ENCODE measurements at regions not wholly inside any gene's neighbourhood (a gene's known extent, or its start where the extent isn't known, plus 50 kb on each side); places are given as distances from the start of the nearest gene placed in this dataset.

DNA sequence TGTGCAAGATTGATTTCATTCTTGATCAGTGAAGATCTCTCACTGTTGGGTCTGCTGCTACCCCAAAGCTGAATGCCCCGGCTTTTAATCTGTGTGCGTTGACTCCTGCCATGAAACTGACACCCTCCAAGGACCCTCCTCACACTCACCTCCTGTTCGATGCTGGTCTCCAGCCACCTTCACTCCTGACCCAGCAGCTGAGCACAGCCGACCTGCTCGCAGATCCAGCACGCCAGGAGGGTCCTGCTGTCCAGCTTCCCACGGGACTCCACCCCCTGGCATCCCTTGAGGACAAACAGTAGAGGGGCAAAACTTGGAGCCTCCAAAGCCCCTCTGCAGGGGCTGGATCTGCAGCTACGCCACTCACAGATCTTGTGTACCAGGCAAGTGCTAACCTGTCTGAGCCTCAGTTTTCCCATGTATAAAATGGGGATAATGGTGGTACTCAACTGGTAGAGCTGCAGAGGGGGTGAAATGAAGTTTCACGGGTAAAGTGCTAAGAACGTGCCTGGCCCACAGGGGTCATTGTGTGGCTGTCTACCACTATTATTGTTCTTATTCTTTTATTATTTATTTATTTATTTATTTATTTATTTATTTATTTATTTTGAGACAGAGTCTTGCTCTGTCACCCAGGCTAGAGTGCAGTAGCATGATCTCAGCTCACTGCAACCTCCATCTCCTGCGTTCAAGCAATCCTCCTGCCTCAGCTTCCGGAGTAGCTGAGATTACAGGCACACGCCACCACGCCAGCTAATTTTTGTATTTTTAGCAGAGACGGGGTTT lies 178.0 kb downstream of the PHETA1 start:
- H3K4me1 ChIP-seq (ENCODE audit: control insufficient read depth in 1 of 2, insufficient read depth in 2 of 2, low read length in 2 of 2): no peaks in the 10 kb centered on the region
- H3K36me3 ChIP-seq (ENCODE audit: control insufficient read depth in 1 of 2, insufficient read depth in 2 of 2, low read length in 2 of 2): no peaks in the 10 kb centered on the region
- H3K9me3 ChIP-seq (ENCODE audit: control insufficient read depth in 1 of 2, low read length in 2 of 2): no peaks in the 10 kb centered on the region
- no peak overlapping the region for H3K9ac ChIP-seq (ENCODE audit: low read depth in 1 of 2, low read length in 2 of 2)
- H3K27ac ChIP-seq (ENCODE audit: low read depth, low read length): no peak overlapping the region
- no peaks in the 10 kb centered on the region for H3K27me3 ChIP-seq (ENCODE audit: control insufficient read depth in 1 of 2, insufficient read depth in 2 of 2, low read length in 2 of 2)
- no peak overlapping the region for H3K4me3 ChIP-seq (ENCODE audit: low read depth in 1 of 2, low read length in 2 of 2)

DNA sequence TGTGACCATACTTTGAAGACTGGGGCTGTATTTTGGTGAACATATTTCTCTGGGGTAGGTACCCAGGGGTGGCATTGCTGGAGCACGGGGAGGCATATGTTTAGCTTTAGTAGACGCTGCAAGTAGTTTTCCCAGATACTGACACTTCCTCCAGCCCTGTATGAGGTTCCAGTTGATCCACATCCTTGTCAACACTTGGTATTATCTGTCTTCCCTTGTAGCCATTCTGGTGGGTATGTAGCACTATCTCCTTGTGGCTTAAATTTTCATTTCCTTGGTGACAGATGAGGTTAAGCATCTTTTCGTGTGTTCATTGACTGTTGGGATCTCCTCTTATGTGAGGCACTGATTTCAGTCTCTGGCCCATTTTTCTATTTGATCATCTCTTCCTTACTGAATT lies 179.1 kb downstream of the PHETA1 start:
- no peaks in the 10 kb centered on the region for H3K27me3 ChIP-seq (ENCODE audit: control insufficient read depth in 1 of 2, insufficient read depth in 2 of 2, low read length in 2 of 2)
- H3K36me3 ChIP-seq (ENCODE audit: control insufficient read depth in 1 of 2, insufficient read depth in 2 of 2, low read length in 2 of 2): no peaks in the 10 kb centered on the region
- H3K9me3 ChIP-seq (ENCODE audit: control insufficient read depth in 1 of 2, low read length in 2 of 2): no peaks in the 10 kb centered on the region
- no peak overlapping the region for H3K9ac ChIP-seq (ENCODE audit: low read depth in 1 of 2, low read length in 2 of 2)
- H3K4me1 ChIP-seq (ENCODE audit: control insufficient read depth in 1 of 2, insufficient read depth in 2 of 2, low read length in 2 of 2): no peaks in the 10 kb centered on the region
- H3K27ac ChIP-seq (ENCODE audit: low read depth, low read length): no peak overlapping the region
- H3K4me3 ChIP-seq (ENCODE audit: low read depth in 1 of 2, low read length in 2 of 2): no peak overlapping the region

DNA sequence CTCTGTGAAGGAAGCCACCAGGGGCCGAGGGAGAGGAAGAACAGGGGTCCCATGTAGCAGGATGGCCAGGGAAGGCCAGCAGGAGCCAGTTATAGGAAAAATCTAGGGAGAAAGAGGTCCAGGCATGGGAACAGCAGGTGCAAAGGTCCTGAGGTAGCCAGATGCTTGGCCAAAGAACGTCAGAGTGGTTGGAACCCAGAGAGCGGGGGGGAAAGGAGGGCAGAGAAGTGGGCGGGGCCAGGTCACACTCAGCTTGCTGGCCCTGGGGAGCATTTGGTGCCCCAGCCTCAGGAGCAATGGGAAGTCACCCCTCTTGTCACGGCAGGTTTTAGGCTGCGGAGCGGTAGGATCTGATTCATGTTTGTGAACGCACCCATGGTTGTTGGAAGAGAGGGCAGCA lies 180.5 kb downstream of the PHETA1 start:
- no peak overlapping the region for H3K9ac ChIP-seq (ENCODE audit: low read depth in 1 of 2, low read length in 2 of 2)
- peaks cover 0 to under 1% of the 10 kb centered on the region in 2 donors for H3K27me3 ChIP-seq (ENCODE audit: control insufficient read depth in 1 of 2, insufficient read depth in 2 of 2, low read length in 2 of 2)
- no peak overlapping the region for H3K27ac ChIP-seq (ENCODE audit: low read depth, low read length)
- H3K36me3 ChIP-seq (ENCODE audit: control insufficient read depth in 1 of 2, insufficient read depth in 2 of 2, low read length in 2 of 2): no peaks in the 10 kb centered on the region
- H3K4me3 ChIP-seq (ENCODE audit: low read depth in 1 of 2, low read length in 2 of 2): no peak overlapping the region
- no peaks in the 10 kb centered on the region for H3K9me3 ChIP-seq (ENCODE audit: control insufficient read depth in 1 of 2, low read length in 2 of 2)
- H3K4me1 ChIP-seq (ENCODE audit: control insufficient read depth in 1 of 2, insufficient read depth in 2 of 2, low read length in 2 of 2): no peaks in the 10 kb centered on the region

DNA sequence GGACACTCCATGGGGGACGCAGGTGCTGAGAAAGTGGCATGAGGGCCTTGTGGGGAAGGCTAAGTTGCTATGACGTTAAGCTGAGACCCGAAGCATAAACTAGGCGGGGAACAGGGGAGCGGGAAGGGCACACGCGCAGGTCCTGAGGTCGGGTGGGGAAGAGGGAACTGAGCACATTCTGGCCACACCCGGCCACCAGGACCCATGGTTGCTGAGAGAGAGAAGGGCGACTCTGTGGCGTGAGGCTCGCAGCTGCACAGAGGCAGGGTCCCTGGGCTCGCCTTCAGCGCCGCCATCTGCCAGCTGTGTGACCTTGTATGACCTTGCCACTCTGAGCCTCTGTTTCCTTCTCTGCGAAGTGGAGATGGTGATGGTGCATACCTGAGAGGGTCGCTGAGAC lies 182.5 kb downstream of the PHETA1 start:
- peaks cover 4 to 10% of the 10 kb centered on the region in 2 donors for H3K27me3 ChIP-seq (ENCODE audit: control insufficient read depth in 1 of 2, insufficient read depth in 2 of 2, low read length in 2 of 2)
- H3K36me3 ChIP-seq (ENCODE audit: control insufficient read depth in 1 of 2, insufficient read depth in 2 of 2, low read length in 2 of 2): no peaks in the 10 kb centered on the region
- no peaks in the 10 kb centered on the region for H3K9me3 ChIP-seq (ENCODE audit: control insufficient read depth in 1 of 2, low read length in 2 of 2)
- no peaks in the 10 kb centered on the region for H3K4me1 ChIP-seq (ENCODE audit: control insufficient read depth in 1 of 2, insufficient read depth in 2 of 2, low read length in 2 of 2)
- no peak overlapping the region for H3K27ac ChIP-seq (ENCODE audit: low read depth, low read length)
- no peak overlapping the region for H3K9ac ChIP-seq (ENCODE audit: low read depth in 1 of 2, low read length in 2 of 2)
- no peak overlapping the region for H3K4me3 ChIP-seq (ENCODE audit: low read depth in 1 of 2, low read length in 2 of 2)

- no peak overlapping the region for H3K9ac ChIP-seq (ENCODE audit: low read depth in 1 of 2, low read length in 2 of 2)
- no peaks in the 10 kb centered on the region for H3K36me3 ChIP-seq (ENCODE audit: control insufficient read depth in 1 of 2, insufficient read depth in 2 of 2, low read length in 2 of 2)
- H3K27me3 ChIP-seq (ENCODE audit: control insufficient read depth in 1 of 2, insufficient read depth in 2 of 2, low read length in 2 of 2): peaks cover 7 to 14% of the 10 kb centered on the region in 2 donors
- H3K9me3 ChIP-seq (ENCODE audit: control insufficient read depth in 1 of 2, low read length in 2 of 2): no peaks in the 10 kb centered on the region
- no peak overlapping the region for H3K4me3 ChIP-seq (ENCODE audit: low read depth in 1 of 2, low read length in 2 of 2)
- no peaks in the 10 kb centered on the region for H3K4me1 ChIP-seq (ENCODE audit: control insufficient read depth in 1 of 2, insufficient read depth in 2 of 2, low read length in 2 of 2)
- H3K27ac ChIP-seq (ENCODE audit: low read depth, low read length): no peak overlapping the region
Observed at GRCh38 chr12:111185889-111186227, 183.0 kb downstream of the PHETA1 start.

DNA sequence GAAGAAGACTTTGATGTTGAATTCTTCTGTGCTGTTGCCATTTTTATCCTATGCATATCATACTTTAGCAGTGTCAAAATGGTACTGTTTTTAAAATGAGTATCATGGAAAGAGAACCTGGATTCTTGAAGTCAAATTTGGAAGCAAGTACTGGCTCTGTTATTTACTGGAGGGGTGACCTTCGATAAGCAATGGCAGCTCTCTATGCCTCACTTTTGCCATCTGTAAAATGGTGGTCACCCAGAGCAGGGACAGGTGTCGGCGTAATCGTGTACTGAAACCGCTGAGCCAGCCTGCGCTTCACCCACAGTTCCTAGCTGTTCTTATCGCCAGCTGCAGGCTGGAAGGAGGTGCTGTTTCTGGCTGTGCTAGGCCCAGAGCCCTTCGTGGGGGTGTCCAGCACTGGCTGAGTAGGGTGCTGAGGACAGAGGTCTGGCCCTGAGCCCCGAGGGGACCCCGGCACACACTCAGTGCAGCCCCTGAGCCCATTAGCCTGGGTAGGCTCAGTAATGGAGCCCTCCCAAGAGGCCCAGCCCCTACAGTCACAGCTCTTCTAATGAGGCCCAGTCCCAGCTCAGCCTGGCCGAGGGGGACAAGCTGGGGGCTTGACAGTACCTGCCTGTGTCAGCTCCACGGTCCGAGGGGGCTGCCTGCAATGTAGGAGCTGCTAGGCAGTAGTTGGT lies 183.5 kb downstream of the PHETA1 start:
- Histone ChIP-seq H3K36me3 (ENCODE audit: control insufficient read depth in 1 of 2, insufficient read depth in 2 of 2, low read length in 2 of 2) (no peaks in the 10 kb centered on the region), H3K4me3 (ENCODE audit: low read depth in 1 of 2, low read length in 2 of 2) (no peak overlapping the region), H3K9me3 (ENCODE audit: control insufficient read depth in 1 of 2, low read length in 2 of 2) (no peaks in the 10 kb centered on the region), H3K27me3 (ENCODE audit: control insufficient read depth in 1 of 2, insufficient read depth in 2 of 2, low read length in 2 of 2) (peaks cover 7 to 16% of the 10 kb centered on the region in 2 donors), H3K4me1 (ENCODE audit: control insufficient read depth in 1 of 2, insufficient read depth in 2 of 2, low read length in 2 of 2) (no peaks in the 10 kb centered on the region), H3K9ac (ENCODE audit: low read depth in 1 of 2, low read length in 2 of 2) (no peak overlapping the region), H3K27ac (ENCODE audit: low read depth, low read length) (no peak overlapping the region)

GRCh38 chr12:111184161-111184560 lies 184.7 kb downstream of the PHETA1 start:
- H3K9ac ChIP-seq (ENCODE audit: low read depth in 1 of 2, low read length in 2 of 2): no peak overlapping the region
- no peaks in the 10 kb centered on the region for H3K36me3 ChIP-seq (ENCODE audit: control insufficient read depth in 1 of 2, insufficient read depth in 2 of 2, low read length in 2 of 2)
- H3K4me3 ChIP-seq (ENCODE audit: low read depth in 1 of 2, low read length in 2 of 2): no peak overlapping the region
- H3K4me1 ChIP-seq (ENCODE audit: control insufficient read depth in 1 of 2, insufficient read depth in 2 of 2, low read length in 2 of 2): no peaks in the 10 kb centered on the region
- no peak overlapping the region for H3K27ac ChIP-seq (ENCODE audit: low read depth, low read length)
- no peaks in the 10 kb centered on the region for H3K9me3 ChIP-seq (ENCODE audit: control insufficient read depth in 1 of 2, low read length in 2 of 2)
- H3K27me3 ChIP-seq (ENCODE audit: control insufficient read depth in 1 of 2, insufficient read depth in 2 of 2, low read length in 2 of 2): peaks cover 7 to 16% of the 10 kb centered on the region in 2 donors

- H3K27me3 ChIP-seq (ENCODE audit: control insufficient read depth in 1 of 2, insufficient read depth in 2 of 2, low read length in 2 of 2): peaks cover 7 to 19% of the 10 kb centered on the region in 2 donors
- H3K27ac ChIP-seq (ENCODE audit: low read depth, low read length): no peak overlapping the region
- H3K9me3 ChIP-seq (ENCODE audit: control insufficient read depth in 1 of 2, low read length in 2 of 2): no peaks in the 10 kb centered on the region
- no peak overlapping the region for H3K4me3 ChIP-seq (ENCODE audit: low read depth in 1 of 2, low read length in 2 of 2)
- no peaks in the 10 kb centered on the region for H3K36me3 ChIP-seq (ENCODE audit: control insufficient read depth in 1 of 2, insufficient read depth in 2 of 2, low read length in 2 of 2)
- H3K4me1 ChIP-seq (ENCODE audit: control insufficient read depth in 1 of 2, insufficient read depth in 2 of 2, low read length in 2 of 2): no peaks in the 10 kb centered on the region
- H3K9ac ChIP-seq (ENCODE audit: low read depth in 1 of 2, low read length in 2 of 2): no peak overlapping the region
Observed at GRCh38 chr12:111183094-111183493, 185.8 kb downstream of the PHETA1 start.

- Histone ChIP-seq H3K9me3 (ENCODE audit: control insufficient read depth in 1 of 2, low read length in 2 of 2) (no peaks in the 10 kb centered on the region), H3K36me3 (ENCODE audit: control insufficient read depth in 1 of 2, insufficient read depth in 2 of 2, low read length in 2 of 2) (no peaks in the 10 kb centered on the region), H3K27me3 (ENCODE audit: control insufficient read depth in 1 of 2, insufficient read depth in 2 of 2, low read length in 2 of 2) (peaks cover 7 to 19% of the 10 kb centered on the region in 2 donors), H3K4me3 (ENCODE audit: low read depth in 1 of 2, low read length in 2 of 2) (no peak overlapping the region), H3K9ac (ENCODE audit: low read depth in 1 of 2, low read length in 2 of 2) (no peak overlapping the region), H3K4me1 (ENCODE audit: control insufficient read depth in 1 of 2, insufficient read depth in 2 of 2, low read length in 2 of 2) (no peaks in the 10 kb centered on the region), H3K27ac (ENCODE audit: low read depth, low read length) (no peak overlapping the region)
Observed at GRCh38 chr12:111182382-111182781, 186.5 kb downstream of the PHETA1 start.

DNA sequence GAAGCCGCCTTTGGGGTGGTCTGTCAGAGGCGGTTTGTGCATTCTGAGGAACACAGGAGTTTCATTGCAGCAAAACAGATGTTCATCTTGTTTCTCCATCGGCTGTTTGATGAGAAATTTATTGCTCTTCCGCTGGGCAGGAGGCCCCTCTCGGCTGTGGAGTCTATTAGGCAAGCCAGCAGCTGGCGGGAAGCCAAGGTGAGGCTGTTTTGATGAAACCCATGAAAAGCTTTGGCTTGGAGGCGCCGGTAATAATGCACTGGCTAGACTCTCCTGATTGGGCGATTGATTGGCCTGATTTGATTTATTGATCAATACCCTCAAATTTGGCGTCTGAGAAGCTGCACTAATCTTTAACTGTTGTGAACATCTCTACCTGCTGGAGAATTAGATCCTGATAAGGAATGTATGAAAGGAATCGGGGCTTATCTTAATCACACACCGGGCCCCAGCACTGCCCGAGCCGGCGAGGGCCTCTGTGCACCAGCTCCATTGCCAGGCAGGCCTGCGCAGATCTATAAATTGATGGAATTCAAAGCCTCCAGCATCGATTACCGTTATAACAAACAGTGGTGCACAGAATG lies 187.7 kb downstream of the PHETA1 start:
- H3K9ac ChIP-seq (ENCODE audit: low read depth in 1 of 2, low read length in 2 of 2): no peak overlapping the region
- no peak overlapping the region for H3K27ac ChIP-seq (ENCODE audit: low read depth, low read length)
- peaks cover 7 to 19% of the 10 kb centered on the region in 2 donors for H3K27me3 ChIP-seq (ENCODE audit: control insufficient read depth in 1 of 2, insufficient read depth in 2 of 2, low read length in 2 of 2)
- H3K4me1 ChIP-seq (ENCODE audit: control insufficient read depth in 1 of 2, insufficient read depth in 2 of 2, low read length in 2 of 2): no peaks in the 10 kb centered on the region
- H3K4me3 ChIP-seq (ENCODE audit: low read depth in 1 of 2, low read length in 2 of 2): no peak overlapping the region
- no peaks in the 10 kb centered on the region for H3K9me3 ChIP-seq (ENCODE audit: control insufficient read depth in 1 of 2, low read length in 2 of 2)
- H3K36me3 ChIP-seq (ENCODE audit: control insufficient read depth in 1 of 2, insufficient read depth in 2 of 2, low read length in 2 of 2): no peaks in the 10 kb centered on the region

All from duodenal mucosa (tissue), 2 donors.